T-helper 2 cell treated with Interferon-gamma antibody and Interleukin-4, amounts not matched to agents 5 μg/mL and 100 μg/mL, for 36 hours (primary cell): ENCODE measurements at regions not wholly inside any gene's neighbourhood (a gene's known extent, or its start where the extent isn't known, plus 50 kb on each side); places are given as distances from the start of the nearest gene placed in this dataset.

Experiments
- DNase-seq: peaks from one replicate; pipeline ENCODE4 v3.0.0; 2021; ENCODE audit warnings: low spot score
- H3K27ac Mint-ChIP-seq: one replicate; pipeline ENCODE4 v1.8.0; 2021; ENCODE audit warnings: mild to moderate bottlenecking, mixed read lengths
- H3K27me3 Mint-ChIP-seq: one replicate; pipeline ENCODE4 v1.8.0; 2021; ENCODE audit warnings: low read depth, mixed read lengths
- H3K36me3 Mint-ChIP-seq: one replicate; pipeline ENCODE4 v1.8.0; 2021; ENCODE audit warnings: low read depth, mixed read lengths
- H3K4me1 Mint-ChIP-seq: one replicate; pipeline ENCODE4 v1.8.0; 2021; ENCODE audit warnings: low read depth, mixed read lengths
- H3K4me3 Mint-ChIP-seq: one replicate; pipeline ENCODE4 v1.8.0; 2022; ENCODE audit warnings: mild to moderate bottlenecking, moderate library complexity, mixed read lengths
- H3K9me3 Mint-ChIP-seq: one replicate; pipeline ENCODE4 v1.8.0; 2021; ENCODE audit warnings: mixed read lengths

- Mint-ChIP-seq H3K27me3 (no peaks in the 10 kb centered on the region), H3K4me1 (peaks cover 10% of the 10 kb centered on the region), H3K36me3 (no peaks in the 10 kb centered on the region), H3K4me3 (no peak overlapping the region), H3K9me3 (no peaks in the 10 kb centered on the region), H3K27ac (no peak overlapping the region)
- no peak for DNase-seq
Measured at GRCh38 chr9:99513441-99514112, 291.5 kb downstream of the SEC61B start.

- Mint-ChIP-seq H3K4me1 (peaks cover 10% of the 10 kb centered on the region), H3K27ac (no peak overlapping the region), H3K36me3 (no peaks in the 10 kb centered on the region), H3K4me3 (no peak overlapping the region), H3K9me3 (no peaks in the 10 kb centered on the region), H3K27me3 (no peaks in the 10 kb centered on the region)
- no peak for DNase-seq
Measured at GRCh38 chr9:99515093-99515492, 293.0 kb downstream of the SEC61B start.

GRCh38 chr9:99515895-99516656 lies 294.0 kb downstream of the SEC61B start:
- H3K4me1 Mint-ChIP-seq = peaks cover 10% of the 10 kb centered on the region
- H3K27ac Mint-ChIP-seq = no peak overlapping the region
- H3K9me3 Mint-ChIP-seq = no peaks in the 10 kb centered on the region
- no peak for DNase-seq
- H3K36me3 Mint-ChIP-seq = no peaks in the 10 kb centered on the region
- H3K27me3 Mint-ChIP-seq = peaks cover 2% of the 10 kb centered on the region
- H3K4me3 Mint-ChIP-seq = no peak overlapping the region

- Mint-ChIP-seq H3K27me3 (peaks cover 2% of the 10 kb centered on the region), H3K36me3 (no peaks in the 10 kb centered on the region), H3K4me3 (no peak overlapping the region), H3K9me3 (no peaks in the 10 kb centered on the region), H3K4me1 (peaks cover 10% of the 10 kb centered on the region), H3K27ac (no peak overlapping the region)
- DNase-seq = peak; percentile 59
Measured at GRCh38 chr9:99516657-99517049, 294.6 kb downstream of the SEC61B start.

DNA sequence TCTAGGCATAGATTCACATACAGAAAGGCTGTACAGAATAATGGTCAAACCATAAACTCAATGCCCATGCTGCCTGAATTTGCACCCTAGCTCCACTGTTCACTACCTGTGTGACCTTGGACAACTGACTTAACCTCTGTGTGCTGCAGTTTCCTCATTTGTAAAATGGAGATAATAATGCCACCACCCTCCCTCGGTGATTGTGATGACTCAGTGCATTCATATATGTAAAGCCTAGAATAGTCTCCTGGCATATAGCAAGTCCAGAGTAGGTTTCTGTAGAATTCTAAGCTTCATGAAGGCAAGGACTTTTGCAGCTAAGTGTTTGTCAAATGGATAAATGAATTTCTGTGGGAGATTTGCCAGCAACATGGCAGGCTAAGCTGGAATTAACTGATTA lies 297.8 kb upstream of the NR4A3 start:
- Mint-ChIP-seq H3K27me3 (peaks cover 2% of the 10 kb centered on the region), H3K4me1 (no peaks in the 10 kb centered on the region), H3K9me3 (no peaks in the 10 kb centered on the region), H3K4me3 (no peak overlapping the region), H3K36me3 (no peaks in the 10 kb centered on the region), H3K27ac (no peak overlapping the region)
- DNase-seq = no peak

- no peaks in the 10 kb centered on the region for H3K9me3 Mint-ChIP-seq
- H3K27ac Mint-ChIP-seq = no peak overlapping the region
- H3K4me3 Mint-ChIP-seq = no peak overlapping the region
- no peak for DNase-seq
- no peaks in the 10 kb centered on the region for H3K4me1 Mint-ChIP-seq
- H3K36me3 Mint-ChIP-seq = no peaks in the 10 kb centered on the region
- no peaks in the 10 kb centered on the region for H3K27me3 Mint-ChIP-seq
Measured at GRCh38 chr9:99531313-99531712, 290.4 kb upstream of the NR4A3 start.

DNA sequence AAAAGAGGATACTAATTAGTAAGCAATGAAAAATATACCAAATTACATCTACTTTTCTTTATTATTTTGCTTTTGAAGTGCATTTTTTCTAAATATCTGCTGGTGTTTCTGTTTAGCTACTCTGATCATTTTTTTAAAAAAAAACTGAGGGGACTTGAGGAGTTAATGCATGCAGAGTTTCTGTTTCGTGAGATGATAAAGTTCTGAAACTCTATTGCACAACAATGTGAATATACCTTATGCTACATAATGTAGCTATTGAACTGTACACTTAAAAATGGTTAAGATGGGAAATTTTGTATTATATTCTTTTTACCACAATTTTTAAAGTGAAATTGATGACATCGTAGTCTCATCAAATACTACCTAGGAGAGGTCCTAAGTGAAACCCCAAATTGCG lies 288.3 kb upstream of the NR4A3 start:
- Mint-ChIP-seq H3K27me3 (no peaks in the 10 kb centered on the region), H3K4me3 (no peak overlapping the region), H3K36me3 (no peaks in the 10 kb centered on the region), H3K4me1 (no peaks in the 10 kb centered on the region), H3K9me3 (no peaks in the 10 kb centered on the region), H3K27ac (no peak overlapping the region)
- no peak for DNase-seq

GRCh38 chr9:99537996-99538395 lies 283.7 kb upstream of the NR4A3 start:
- no peak for DNase-seq
- H3K27me3 Mint-ChIP-seq = no peaks in the 10 kb centered on the region
- no peaks in the 10 kb centered on the region for H3K4me1 Mint-ChIP-seq
- H3K36me3 Mint-ChIP-seq = no peaks in the 10 kb centered on the region
- H3K4me3 Mint-ChIP-seq = no peak overlapping the region
- H3K27ac Mint-ChIP-seq = no peak overlapping the region
- no peaks in the 10 kb centered on the region for H3K9me3 Mint-ChIP-seq

DNA sequence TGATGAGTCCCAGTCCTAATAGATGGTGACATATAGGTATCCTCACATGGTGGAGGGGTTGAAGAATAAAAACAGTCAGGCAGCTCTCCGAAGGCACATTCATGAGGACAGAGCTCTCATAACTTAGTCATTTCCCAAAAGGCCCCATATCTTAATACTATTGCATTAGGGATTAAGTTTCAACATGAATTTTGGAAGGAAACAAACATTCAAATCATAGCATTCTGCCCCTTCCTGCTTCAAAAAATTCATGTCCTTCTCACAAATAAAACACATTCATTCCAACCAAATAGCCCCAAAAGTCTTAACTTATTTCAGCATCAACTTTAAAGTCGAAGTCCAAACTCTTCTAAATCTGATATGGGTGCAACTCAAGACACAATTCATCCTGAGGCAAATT lies 277.2 kb upstream of the NR4A3 start:
- Mint-ChIP-seq H3K27ac (no peak overlapping the region), H3K9me3 (no peaks in the 10 kb centered on the region), H3K36me3 (no peaks in the 10 kb centered on the region), H3K4me1 (no peaks in the 10 kb centered on the region), H3K27me3 (peaks cover 11% of the 10 kb centered on the region), H3K4me3 (no peak overlapping the region)
- DNase-seq = no peak

- Mint-ChIP-seq H3K4me3 (no peak overlapping the region), H3K27me3 (peaks cover 10% of the 10 kb centered on the region), H3K4me1 (no peaks in the 10 kb centered on the region), H3K9me3 (peaks cover 26% of the 10 kb centered on the region), H3K27ac (no peak overlapping the region), H3K36me3 (no peaks in the 10 kb centered on the region)
- no peak for DNase-seq
Measured at GRCh38 chr9:99549441-99549840, 272.2 kb upstream of the NR4A3 start.

GRCh38 chr9:99555792-99556191 lies 265.9 kb upstream of the NR4A3 start:
- Mint-ChIP-seq H3K27ac (no peak overlapping the region), H3K27me3 (peaks cover 2% of the 10 kb centered on the region), H3K4me1 (no peaks in the 10 kb centered on the region), H3K4me3 (no peak overlapping the region), H3K36me3 (no peaks in the 10 kb centered on the region), H3K9me3 (peaks cover 13% of the 10 kb centered on the region)
- DNase-seq = peak; percentile 17

DNA sequence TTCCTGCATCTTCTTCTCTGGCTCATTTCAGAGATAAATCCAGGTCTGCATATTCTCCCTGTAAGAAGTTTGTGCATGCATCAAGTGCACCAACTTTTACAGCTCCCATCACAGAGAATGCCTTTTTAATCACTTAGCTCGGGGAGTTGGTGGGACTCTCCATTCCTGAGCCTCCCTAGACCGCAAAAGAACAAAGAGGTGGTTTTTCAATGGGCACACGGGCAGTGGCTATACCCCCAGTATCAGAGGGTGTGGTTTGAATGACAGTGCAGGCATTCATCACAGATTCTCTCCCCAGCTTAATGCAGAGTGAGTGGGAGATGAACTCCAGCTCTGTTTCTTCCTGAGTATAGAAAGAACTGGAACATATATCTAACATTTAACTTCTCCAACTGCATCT lies 264.7 kb upstream of the NR4A3 start:
- Mint-ChIP-seq H3K4me3 (no peak overlapping the region), H3K9me3 (peaks cover 6% of the 10 kb centered on the region), H3K4me1 (no peaks in the 10 kb centered on the region), H3K36me3 (no peaks in the 10 kb centered on the region), H3K27me3 (peaks cover 2% of the 10 kb centered on the region), H3K27ac (no peak overlapping the region)
- no peak for DNase-seq

GRCh38 chr9:99557816-99558215 lies 263.9 kb upstream of the NR4A3 start:
- H3K9me3 Mint-ChIP-seq = no peaks in the 10 kb centered on the region
- DNase-seq = no peak

GRCh38 chr9:99559776-99560175 lies 261.9 kb upstream of the NR4A3 start:
- no peak for DNase-seq
- Mint-ChIP-seq H3K4me1 (no peaks in the 10 kb centered on the region), H3K27ac (no peak overlapping the region), H3K36me3 (no peaks in the 10 kb centered on the region), H3K27me3 (no peaks in the 10 kb centered on the region), H3K9me3 (no peaks in the 10 kb centered on the region), H3K4me3 (no peak overlapping the region)

More at GRCh38 chr9:99557816-99558215, 263.9 kb upstream of the NR4A3 start:
- no peak overlapping the region for H3K27ac Mint-ChIP-seq
- H3K4me1 Mint-ChIP-seq = no peaks in the 10 kb centered on the region
- H3K36me3 Mint-ChIP-seq = no peaks in the 10 kb centered on the region
- H3K4me3 Mint-ChIP-seq = no peak overlapping the region
- peaks cover 2% of the 10 kb centered on the region for H3K27me3 Mint-ChIP-seq

- Mint-ChIP-seq H3K27me3 (no peaks in the 10 kb centered on the region), H3K4me1 (no peaks in the 10 kb centered on the region), H3K4me3 (no peak overlapping the region), H3K27ac (no peak overlapping the region), H3K9me3 (no peaks in the 10 kb centered on the region), H3K36me3 (no peaks in the 10 kb centered on the region)
- DNase-seq = no peak
Measured at GRCh38 chr9:99560561-99560960, 261.1 kb upstream of the NR4A3 start.
